Activated naive CD8-positive, alpha-beta T cell treated with anti-CD3 and anti-CD28 coated beads, Interleukin-2, amount 50 U/mL, for 16 hours (primary cell): ENCODE measurements at regions not wholly inside any gene's neighbourhood (a gene's known extent, or its start where the extent isn't known, plus 50 kb on each side); places are given as distances from the start of the nearest gene placed in this dataset.

ENCODE experiments used
- DNase-seq: peaks from one replicate; pipeline ENCODE4 v3.0.0-alpha.2; 2020; ENCODE audit warnings: low read depth, low spot score

GRCh38 chrX:131703646-131704045 lies 159.8 kb downstream of the OR13H1 start:
- DNase-seq, result no peak

- no peak for DNase-seq
Measured at GRCh38 chrX:131704136-131704695, 160.3 kb downstream of the OR13H1 start.

- DNase-seq, result no peak
Measured at GRCh38 chrX:131709553-131709952, 165.7 kb downstream of the OR13H1 start.

GRCh38 chrX:131711478-131711867 lies 167.6 kb downstream of the OR13H1 start:
- DNase-seq, result no peak

GRCh38 chrX:131723646-131724045 lies 179.8 kb downstream of the OR13H1 start:
- no peak for DNase-seq

- no peak for DNase-seq
Measured at GRCh38 chrX:131724292-131724691, 180.4 kb downstream of the OR13H1 start.

- no peak for DNase-seq
Measured at GRCh38 chrX:131725001-131725654, 181.3 kb downstream of the OR13H1 start.

- DNase-seq, result no peak
Measured at GRCh38 chrX:131727778-131728177, 183.9 kb downstream of the OR13H1 start.

GRCh38 chrX:131728295-131729145 lies 184.6 kb downstream of the OR13H1 start:
- DNase-seq, result no peak

GRCh38 chrX:131729295-131729694 lies 185.4 kb downstream of the OR13H1 start:
- no peak for DNase-seq

- no peak for DNase-seq
Measured at GRCh38 chrX:131734621-131735020, 190.7 kb downstream of the OR13H1 start.

GRCh38 chrX:131735127-131735526 lies 191.3 kb downstream of the OR13H1 start:
- no peak for DNase-seq

- DNase-seq, result no peak
Measured at GRCh38 chrX:131739823-131740222, 195.9 kb downstream of the OR13H1 start.

GRCh38 chrX:131741103-131741581 lies 197.3 kb downstream of the OR13H1 start:
- DNase-seq, result no peak

- no peak for DNase-seq
Measured at GRCh38 chrX:131745942-131746489, 202.1 kb downstream of the OR13H1 start.

- no peak for DNase-seq
Measured at GRCh38 chrX:131746491-131746968, 202.7 kb downstream of the OR13H1 start.

GRCh38 chrX:131747173-131747572 lies 203.3 kb downstream of the OR13H1 start:
- no peak for DNase-seq

GRCh38 chrX:131752493-131753198 lies 208.8 kb downstream of the OR13H1 start:
- DNase-seq, result no peak

GRCh38 chrX:131762802-131763234 lies 218.9 kb downstream of the OR13H1 start:
- no peak for DNase-seq

GRCh38 chrX:131763674-131764073 lies 219.8 kb downstream of the OR13H1 start:
- no peak for DNase-seq

GRCh38 chrX:131764216-131764615 lies 220.3 kb downstream of the OR13H1 start:
- DNase-seq, result no peak
